Right lobe of liver (tissue), 6 donors: ENCODE measurements at regions not wholly inside any gene's neighbourhood (a gene's known extent, or its start where the extent isn't known, plus 50 kb on each side); places are given as distances from the start of the nearest gene placed in this dataset.
A peak's percentile ranks its signal among the peaks of the same experiment; 100 is the strongest.

Experiments
- ATAC-seq, 4 donors: fragments of 200-7000 bp; cut with Tn5 transposase; one replicate each; pipeline ENCODE4 v1.9.1; 2020; ENCODE audit warnings: mild to moderate bottlenecking in 4 of 4, moderate library complexity in 4 of 4
- DNase-seq, 3 donors: peaks; one replicate each; pipeline ENCODE4 v3.0.0-alpha.2; 2020
- H3K27ac ChIP-seq, 3 donors: fragments of 200-600 bp; one replicate each; pipeline ENCODE4 v1.8.0; 2022
- H3K27me3 ChIP-seq, 2 donors: fragments of 200-600 bp; one replicate each; pipeline ENCODE4 v1.8.0; 2022
- H3K36me3 ChIP-seq, 4 donors: fragments of 200-600 bp; sonication (generic) in 1 of 4; one replicate each; pipeline versions ENCODE4 v1.5.1 to v1.8.0; 2017 to 2022; ENCODE audit warnings: control low read depth in 1 of 4
- H3K4me1 ChIP-seq, 4 donors: fragments of 200-600 bp; sonication (generic) in 1 of 4; one replicate each; pipeline versions ENCODE4 v1.5.1 to v1.8.0; 2017 to 2022; ENCODE audit warnings: control low read depth in 1 of 4
- H3K4me3 ChIP-seq, 3 donors: fragments of 200-600 bp; one replicate each; pipeline ENCODE4 v1.8.0; 2022
- H3K9me3 ChIP-seq, 4 donors: fragments of 200-600 bp; sonication (generic) in 1 of 4; one replicate each; pipeline versions ENCODE4 v1.5.1 to v1.8.0; 2017 to 2022; ENCODE audit warnings: control low read depth in 1 of 4
- POLR2A ChIP-seq: fragments of 450-650 bp; IDR thresholded peaks from one replicate; pipeline ENCODE4 v1.6.1; 2017; ENCODE audit warnings: antibody characterized with exemption, mild to moderate bottlenecking
- WGBS: methylation state at CpG from one replicate; pipeline ENCODE4 v1.1.6; 2018; ENCODE audit warnings: low coverage, low lambda C conversion rate; ENCODE audit not compliant: insufficient coverage; ENCODE audit errors: missing lambda C conversion rate; 5-methylcytosine and 5-hydroxymethylcytosine counted together
- intact Hi-C, 2 donors: fragments of 100-400 bp; cut with DNase I; formaldehyde crosslinking; loops; one replicate each; pipeline versions ENCODE4 v1.11.2 to v1.14.1; 2022
- TF ChIP-seq, protein P1 (sequence below), 4 donors: fragments of 200-600 bp in 3 of 4; fragments of 450-650 bp in 1 of 4; IDR thresholded peaks; one replicate each; pipeline versions ENCODE4 v1.5.1 to v1.8.0; 2016 to 2022; ENCODE audit warnings: antibody characterized with exemption in 4 of 4, mild to moderate bottlenecking in 2 of 4
- donor health status: DM: no; HTN: yes; CAD: no.
- donor health status: DM: no; HTN: no; CAD: no.
- donor health status: DM: no; HTN: no; CAD: no.
- donor health status: DM: no; HTN: yes; CAD: no.
- donor health status: DM: no; HTN: yes; CAD: no.

DNA sequence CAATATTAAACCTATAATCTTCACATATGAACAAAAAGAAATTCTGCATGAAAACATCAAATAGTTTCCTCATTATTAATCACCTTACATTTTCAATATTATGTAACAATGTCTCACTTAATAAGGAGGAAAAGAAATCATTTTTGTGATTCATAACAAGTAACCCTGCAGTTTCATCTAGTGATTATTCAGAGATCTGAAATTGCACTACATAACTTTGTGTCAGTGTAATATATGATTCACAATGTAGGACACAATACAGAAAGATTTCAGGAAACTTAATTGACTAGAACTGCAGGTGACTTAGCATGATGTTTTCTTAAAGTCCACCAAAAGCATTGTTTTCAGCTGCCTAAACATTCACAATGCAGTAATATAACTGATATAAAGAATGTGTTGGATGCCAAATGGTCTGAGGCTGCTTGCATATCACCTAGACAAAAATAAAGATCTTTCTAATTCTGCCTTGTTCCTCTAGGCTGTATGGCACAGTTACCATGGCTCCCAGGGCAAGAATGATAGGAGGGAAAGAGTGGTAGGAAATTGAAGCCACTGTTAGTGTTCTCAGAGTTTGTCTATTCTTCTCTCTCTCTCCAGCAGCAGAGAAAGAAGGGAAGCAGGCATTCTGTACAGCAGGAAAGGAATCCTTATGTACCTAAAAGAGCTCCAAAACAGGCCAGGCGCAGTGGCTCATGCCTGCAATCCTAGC, 366.6 kb downstream of the FSIP2 start:
- Histone ChIP-seq H3K27ac (no peak overlapping the region), H3K4me1 (peaks cover 0 to 34% (median 3%) of the 10 kb centered on the region in 4 donors), H3K27me3 (no peaks in the 10 kb centered on the region), H3K4me3 (no peak overlapping the region), H3K9me3 (no peaks in the 10 kb centered on the region), H3K36me3 (no peaks in the 10 kb centered on the region)
- TF ChIP-seq, protein P1, sequence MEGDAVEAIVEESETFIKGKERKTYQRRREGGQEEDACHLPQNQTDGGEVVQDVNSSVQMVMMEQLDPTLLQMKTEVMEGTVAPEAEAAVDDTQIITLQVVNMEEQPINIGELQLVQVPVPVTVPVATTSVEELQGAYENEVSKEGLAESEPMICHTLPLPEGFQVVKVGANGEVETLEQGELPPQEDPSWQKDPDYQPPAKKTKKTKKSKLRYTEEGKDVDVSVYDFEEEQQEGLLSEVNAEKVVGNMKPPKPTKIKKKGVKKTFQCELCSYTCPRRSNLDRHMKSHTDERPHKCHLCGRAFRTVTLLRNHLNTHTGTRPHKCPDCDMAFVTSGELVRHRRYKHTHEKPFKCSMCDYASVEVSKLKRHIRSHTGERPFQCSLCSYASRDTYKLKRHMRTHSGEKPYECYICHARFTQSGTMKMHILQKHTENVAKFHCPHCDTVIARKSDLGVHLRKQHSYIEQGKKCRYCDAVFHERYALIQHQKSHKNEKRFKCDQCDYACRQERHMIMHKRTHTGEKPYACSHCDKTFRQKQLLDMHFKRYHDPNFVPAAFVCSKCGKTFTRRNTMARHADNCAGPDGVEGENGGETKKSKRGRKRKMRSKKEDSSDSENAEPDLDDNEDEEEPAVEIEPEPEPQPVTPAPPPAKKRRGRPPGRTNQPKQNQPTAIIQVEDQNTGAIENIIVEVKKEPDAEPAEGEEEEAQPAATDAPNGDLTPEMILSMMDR (IDR thresholded peaks at IDR 0.05) = no peak
- no peak for TF ChIP-seq POLR2A
- DNase-seq (no peak), ATAC-seq (no peak)
- intact Hi-C loops = no loop called here
- WGBS = 89% methylated on average over 1 of the region's 1 CpG

DNA sequence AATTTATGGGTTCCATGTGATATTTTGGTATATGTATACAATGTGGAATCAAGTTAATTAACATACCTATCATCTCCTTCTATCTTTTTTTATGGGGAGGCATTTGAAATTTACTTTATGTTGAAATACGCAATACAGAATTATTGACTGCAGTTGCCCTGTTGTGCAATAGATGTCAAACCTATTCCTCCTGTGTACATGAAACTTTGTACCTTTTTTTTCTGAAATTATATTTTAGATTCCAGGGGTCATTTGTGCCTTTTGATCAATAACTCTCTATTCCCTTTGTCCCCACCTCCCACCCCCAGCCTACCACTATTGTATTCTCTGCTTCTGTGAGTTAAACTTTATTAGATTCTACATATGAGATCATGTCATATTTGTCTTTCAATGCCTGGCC, 369.9 kb downstream of the FSIP2 start:
- ATAC-seq (peak; percentile 48 to 87 (median 78)), DNase-seq (no peak)
- Histone ChIP-seq H3K9me3 (no peaks in the 10 kb centered on the region), H3K36me3 (no peaks in the 10 kb centered on the region), H3K27ac (no peak overlapping the region), H3K4me3 (no peak overlapping the region), H3K4me1 (peaks cover 0 to 16% (median 0%) of the 10 kb centered on the region in 4 donors), H3K27me3 (no peaks in the 10 kb centered on the region)
- 29% methylated on average over 1 of the region's 1 CpG for WGBS
- TF ChIP-seq, protein P1 (IDR thresholded peaks at IDR 0.05) = no peak
- TF ChIP-seq POLR2A = no peak
- intact Hi-C loops = no loop called here

DNA sequence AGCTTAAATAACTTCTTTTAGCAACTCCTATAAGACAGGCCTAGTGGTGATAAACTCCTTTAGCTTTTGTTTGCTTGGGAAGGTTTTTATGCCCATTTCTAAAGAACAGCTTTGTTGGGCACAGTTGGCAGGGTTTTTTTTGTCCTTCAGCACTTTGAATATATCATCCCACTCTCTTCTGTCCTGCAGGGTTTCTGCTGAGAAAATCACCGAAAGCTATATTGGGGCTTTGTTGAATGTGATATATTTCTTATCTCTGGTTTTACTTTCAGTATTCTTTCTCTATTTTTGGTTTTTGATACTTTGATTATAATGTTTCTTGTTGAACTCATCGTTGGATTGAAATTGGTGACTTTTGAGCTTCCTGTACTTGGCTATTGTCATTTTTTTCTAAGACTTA, 372.8 kb upstream of the ZC3H15 start:
- ATAC-seq (no peak), DNase-seq (no peak)
- Histone ChIP-seq H3K27me3 (no peaks in the 10 kb centered on the region), H3K4me1 (peaks cover 0 to 4% (median 0%) of the 10 kb centered on the region in 4 donors), H3K27ac (no peak overlapping the region), H3K36me3 (no peaks in the 10 kb centered on the region), H3K4me3 (no peak overlapping the region), H3K9me3 (no peaks in the 10 kb centered on the region)
- 95% methylated on average over 2 of the region's 2 CpGs for WGBS
- TF ChIP-seq, protein P1 (IDR thresholded peaks at IDR 0.05) = no peak
- no peak for TF ChIP-seq POLR2A
- intact Hi-C loops = no loop called here

DNA sequence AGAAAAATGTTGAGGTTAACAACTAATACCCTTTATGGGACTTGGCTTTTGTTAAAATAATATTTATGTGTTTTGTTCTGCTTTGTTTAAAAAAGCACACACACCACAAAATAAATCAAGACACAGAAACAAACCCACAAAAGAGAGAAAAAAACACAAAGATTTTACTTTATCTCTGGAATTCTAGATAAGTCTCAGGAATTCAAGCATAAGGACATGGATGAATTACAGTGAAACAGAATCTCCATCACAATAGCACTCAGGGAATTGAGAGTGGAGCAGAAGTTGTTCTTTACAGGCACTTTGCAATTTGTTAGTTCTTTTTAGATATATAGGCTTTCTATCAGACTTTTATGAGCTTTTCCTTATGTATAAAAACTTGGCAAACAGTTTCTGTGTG, 360.9 kb upstream of the ZC3H15 start:
- H3K27ac ChIP-seq = no peak overlapping the region
- no peaks in the 10 kb centered on the region for H3K36me3 ChIP-seq
- no peaks in the 10 kb centered on the region for H3K27me3 ChIP-seq
- TF ChIP-seq, protein P1 (IDR thresholded peaks at IDR 0.05) = no peak
- TF ChIP-seq POLR2A = no peak
- H3K4me3 ChIP-seq = no peak overlapping the region
- intact Hi-C loops = no loop called here
- no peak for DNase-seq
- H3K4me1 ChIP-seq = peaks cover 0 to 6% (median 0%) of the 10 kb centered on the region in 4 donors
- no peaks in the 10 kb centered on the region for H3K9me3 ChIP-seq
- no peak for ATAC-seq

DNA sequence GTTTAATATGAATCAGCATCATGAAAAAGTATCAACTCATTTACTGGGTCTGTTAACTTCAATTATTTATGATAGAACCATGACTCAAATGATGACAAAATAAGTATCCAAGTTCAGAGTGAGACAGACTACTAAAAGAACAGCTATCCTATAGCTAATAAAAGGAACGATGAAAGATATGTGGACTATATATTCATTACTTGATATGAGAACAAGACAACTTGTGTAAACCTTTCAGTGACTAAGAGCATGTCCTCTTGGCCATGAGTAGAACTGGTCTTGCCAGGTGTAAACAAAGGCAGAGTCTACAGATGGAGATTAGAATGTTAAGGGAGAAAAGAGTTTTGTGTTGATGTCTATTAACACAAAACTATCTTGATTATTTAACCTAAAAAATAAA, 360.4 kb upstream of the ZC3H15 start:
- DNase-seq = no peak
- H3K4me1 ChIP-seq = peaks cover 0 to 10% (median 0%) of the 10 kb centered on the region in 4 donors
- no peaks in the 10 kb centered on the region for H3K27me3 ChIP-seq
- 83% methylated on average over 1 of the region's 1 CpG for WGBS
- no peaks in the 10 kb centered on the region for H3K36me3 ChIP-seq
- H3K4me3 ChIP-seq = no peak overlapping the region
- TF ChIP-seq, protein P1 (IDR thresholded peaks at IDR 0.05) = no peak
- no peak for TF ChIP-seq POLR2A
- no peak overlapping the region for H3K27ac ChIP-seq
- no peak for ATAC-seq
- H3K9me3 ChIP-seq = no peaks in the 10 kb centered on the region
- intact Hi-C loops = no loop called here
